Stomach (tissue), 8 donors: ENCODE measurements at regions not wholly inside any gene's neighbourhood (a gene's known extent, or its start where the extent isn't known, plus 50 kb on each side); places are given as distances from the start of the nearest gene placed in this dataset.

ENCODE experiments used
- DNase-seq, 2 donors: peaks; one replicate each; pipeline versions ENCODE4 v3.0.0 to v3.0.0-alpha.2; 2013 to 2019
- H3K27ac ChIP-seq, 5 donors: fragments of 200-600 bp in 4 of 5; sonication (generic) in 4 of 5; one replicate each; pipeline ENCODE4 v1.5.1; 2013 to 2019; ENCODE audit warnings: mild to moderate bottlenecking in 1 of 5, moderate library complexity in 1 of 5
- H3K27me3 ChIP-seq, 3 donors: fragments of 200-600 bp; sonication (generic); one replicate each; pipeline ENCODE4 v1.5.1; 2017 to 2019; ENCODE audit warnings: mixed run types in 1 of 3
- H3K36me3 ChIP-seq, 4 donors: fragments of 200-600 bp; sonication (generic); 1 replicate in 3 of 4; 2 replicates in 1 of 4; pipeline ENCODE4 v1.5.1; 2016 to 2019
- H3K4me1 ChIP-seq, 4 donors: fragments of 200-600 bp; sonication (generic); one replicate each; pipeline ENCODE4 v1.5.1; 2016 to 2019
- H3K4me3 ChIP-seq, 4 donors: fragments of 200-600 bp; sonication (generic) in 3 of 4; one replicate each; pipeline ENCODE4 v1.5.1; 2016 to 2019; ENCODE audit warnings: mild to moderate bottlenecking in 1 of 4
- H3K9me3 ChIP-seq, 4 donors: fragments of 200-600 bp; sonication (generic); one replicate each; pipeline ENCODE4 v1.5.1; 2016 to 2019
- EP300 ChIP-seq: sonication (generic); formaldehyde crosslinking; IDR thresholded peaks from one replicate; pipeline ENCODE4 v1.6.1; 2017; ENCODE audit warnings: antibody characterized with exemption
- POLR2A ChIP-seq, 4 donors: fragments of 450-650 bp; IDR thresholded peaks; one replicate each; pipeline ENCODE4 v1.6.1; 2016; ENCODE audit warnings: antibody characterized with exemption in 4 of 4, control low read depth in 2 of 4, mild to moderate bottlenecking in 1 of 4, moderate library complexity in 1 of 4
- POLR2AphosphoS5 ChIP-seq, 3 donors: sonication (generic); formaldehyde crosslinking; IDR thresholded peaks; one replicate each; pipeline ENCODE4 v1.6.1; 2016; ENCODE audit warnings: antibody characterized with exemption in 3 of 3
- WGBS, 5 donors: extraction: QIAGEN DNeasy Blood & Tissue Kit in 3 of 5; methylation state at CpG; one replicate each; pipeline versions ENCODE4 v1.1.5 to v1.1.7; 2013 to 2018; 5-methylcytosine and 5-hydroxymethylcytosine counted together
- intact Hi-C: fragments of 100-400 bp; cut with DNase I; formaldehyde crosslinking; loops from one replicate; pipeline ENCODE4 v1.15.1; 2023; ENCODE audit warnings: low total_unique reads
- TF ChIP-seq, protein P1 (sequence below), 7 experiments: fragments of 450-650 bp in 4 of 7; fragments of 200-600 bp in 3 of 7; sonication (generic) in 3 of 7; IDR thresholded peaks; one replicate each; pipeline ENCODE4 v1.5.1; 2016 to 2019; ENCODE audit warnings: antibody characterized with exemption in 7 of 7, control low read depth in 2 of 7, mild to moderate bottlenecking in 1 of 7
- donor health status: healthy with polysubstance abuse.
- donor health status: Bipolar disorder and iron deficiency.
- donor health status: healthy.

DNA sequence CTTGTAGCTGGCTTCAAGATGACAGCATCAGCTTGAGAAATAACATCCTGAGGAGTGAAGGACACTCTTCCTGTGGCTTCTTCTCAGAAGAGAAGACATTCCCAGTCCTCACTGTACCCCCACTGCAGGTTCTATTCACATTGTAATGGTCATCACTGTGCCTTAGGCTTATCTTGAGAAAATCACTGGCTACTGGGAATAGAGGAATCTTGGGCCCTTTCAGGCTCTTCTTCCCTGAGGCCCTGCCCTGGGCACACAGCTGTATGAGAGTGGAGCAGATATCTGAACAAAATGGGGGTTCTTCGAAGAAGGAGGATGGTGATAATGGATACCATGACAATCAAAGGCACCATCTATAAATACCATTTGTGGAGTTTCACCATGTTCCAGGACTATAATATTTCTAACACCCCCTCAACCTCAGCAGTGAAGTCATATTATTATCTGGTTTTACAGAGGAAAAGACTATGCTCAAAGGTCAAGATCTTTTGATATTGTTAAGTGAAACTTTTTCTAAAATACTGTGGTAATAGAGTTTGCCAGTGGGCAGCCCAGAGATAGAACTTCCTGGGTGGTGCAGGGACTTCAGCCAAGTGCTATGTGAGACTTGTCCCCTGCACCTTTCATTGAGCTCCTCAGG is 143.1 kb upstream of the KCNE2 start:
- Histone ChIP-seq H3K27ac (peak overlapping the region in 2 of 5 donors; percentile 51 to 60), H3K36me3 (no peaks in the 10 kb centered on the region), H3K4me1 (peaks cover 0 to 9% (median 0%) of the 10 kb centered on the region in 4 donors), H3K9me3 (no peaks in the 10 kb centered on the region), H3K4me3 (no peak overlapping the region), H3K27me3 (no peaks in the 10 kb centered on the region)
- TF ChIP-seq, protein P1, sequence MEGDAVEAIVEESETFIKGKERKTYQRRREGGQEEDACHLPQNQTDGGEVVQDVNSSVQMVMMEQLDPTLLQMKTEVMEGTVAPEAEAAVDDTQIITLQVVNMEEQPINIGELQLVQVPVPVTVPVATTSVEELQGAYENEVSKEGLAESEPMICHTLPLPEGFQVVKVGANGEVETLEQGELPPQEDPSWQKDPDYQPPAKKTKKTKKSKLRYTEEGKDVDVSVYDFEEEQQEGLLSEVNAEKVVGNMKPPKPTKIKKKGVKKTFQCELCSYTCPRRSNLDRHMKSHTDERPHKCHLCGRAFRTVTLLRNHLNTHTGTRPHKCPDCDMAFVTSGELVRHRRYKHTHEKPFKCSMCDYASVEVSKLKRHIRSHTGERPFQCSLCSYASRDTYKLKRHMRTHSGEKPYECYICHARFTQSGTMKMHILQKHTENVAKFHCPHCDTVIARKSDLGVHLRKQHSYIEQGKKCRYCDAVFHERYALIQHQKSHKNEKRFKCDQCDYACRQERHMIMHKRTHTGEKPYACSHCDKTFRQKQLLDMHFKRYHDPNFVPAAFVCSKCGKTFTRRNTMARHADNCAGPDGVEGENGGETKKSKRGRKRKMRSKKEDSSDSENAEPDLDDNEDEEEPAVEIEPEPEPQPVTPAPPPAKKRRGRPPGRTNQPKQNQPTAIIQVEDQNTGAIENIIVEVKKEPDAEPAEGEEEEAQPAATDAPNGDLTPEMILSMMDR (IDR thresholded peaks at IDR 0.05), result no peak
- TF ChIP-seq POLR2A (IDR thresholded peaks at IDR 0.05) (no peak), EP300 (no peak), POLR2AphosphoS5 (IDR thresholded peaks at IDR 0.05) (no peak)
- WGBS, 5 donors, result 93 to 100% (median 96%) methylated on average over 1 of the region's 1 CpG
- intact Hi-C loops, result no loop called here
- no peak for DNase-seq

DNA sequence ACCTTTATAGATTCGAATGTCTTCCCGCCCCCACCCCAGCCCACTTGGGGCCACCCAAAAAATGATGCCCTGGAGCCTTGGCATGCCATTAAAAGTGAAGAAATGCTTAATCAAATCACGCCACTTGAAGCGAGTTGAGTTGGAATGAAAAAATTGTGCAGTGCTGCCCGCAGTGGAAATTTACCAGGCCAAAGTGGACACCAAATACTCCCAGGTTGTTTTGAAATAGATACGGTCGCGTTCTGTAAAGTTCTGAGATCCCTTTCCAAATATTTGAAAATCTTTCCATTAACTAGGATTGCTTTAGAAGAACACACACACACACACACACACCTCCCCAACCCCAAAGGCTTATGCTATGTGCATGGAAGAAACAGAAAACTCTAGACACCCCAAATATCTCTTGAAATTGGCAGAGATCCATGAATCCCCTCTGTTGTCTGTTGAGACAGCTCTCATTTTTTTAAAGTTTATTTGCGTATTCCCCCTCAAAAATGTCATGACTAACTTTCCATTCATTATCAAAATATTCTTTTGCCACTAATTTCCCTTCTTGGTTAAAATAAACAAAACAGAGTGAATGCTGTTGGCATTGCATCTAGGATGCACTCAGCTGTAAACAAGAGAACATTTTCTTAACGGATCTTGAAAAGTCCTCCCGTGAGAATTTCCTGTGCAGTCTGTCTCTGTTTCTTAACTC is 142.3 kb upstream of the KCNE2 start:
- DNase-seq, result no peak
- intact Hi-C loops, result no loop called here
- Histone ChIP-seq H3K27me3 (no peaks in the 10 kb centered on the region), H3K9me3 (no peaks in the 10 kb centered on the region), H3K27ac (peak overlapping the region in 4 of 5 donors; percentile 38 to 60 (median 55)), H3K4me1 (peaks cover 0 to 9% (median 0%) of the 10 kb centered on the region in 4 donors), H3K36me3 (no peaks in the 10 kb centered on the region), H3K4me3 (no peak overlapping the region)
- no peak for TF ChIP-seq POLR2AphosphoS5 (IDR thresholded peaks at IDR 0.05)
- TF ChIP-seq, protein P1 (IDR thresholded peaks at IDR 0.05), result no peak
- no peak for TF ChIP-seq POLR2A (IDR thresholded peaks at IDR 0.05)
- TF ChIP-seq EP300, result no peak
- 62 to 71% (median 65%) methylated on average over 9 to 11 of the region's 11 CpGs for WGBS, 5 donors

DNA sequence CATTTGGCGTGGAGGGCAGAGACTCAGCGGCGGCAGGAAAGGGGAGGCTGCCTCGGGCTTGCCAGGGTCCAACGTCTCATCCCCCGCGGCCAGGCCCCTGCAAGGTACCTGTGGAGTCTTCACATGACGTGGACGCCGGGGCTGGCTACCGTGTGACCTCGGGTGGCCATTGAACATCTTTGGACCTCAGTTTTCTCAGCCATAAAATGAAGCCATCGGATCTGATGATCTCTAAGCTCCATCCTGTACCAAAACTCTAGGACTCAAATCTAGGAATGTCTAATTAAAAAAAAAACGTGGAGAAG is 141.8 kb upstream of the KCNE2 start:
- TF ChIP-seq POLR2AphosphoS5 (IDR thresholded peaks at IDR 0.05), result no peak
- TF ChIP-seq, protein P1 (IDR thresholded peaks at IDR 0.05), result no peak
- no peaks in the 10 kb centered on the region for H3K36me3 ChIP-seq
- H3K27me3 ChIP-seq, result no peaks in the 10 kb centered on the region
- H3K9me3 ChIP-seq, result no peaks in the 10 kb centered on the region
- H3K4me3 ChIP-seq, result no peak overlapping the region
- no peak for DNase-seq
- H3K4me1 ChIP-seq, result peaks cover 0 to 9% (median 0%) of the 10 kb centered on the region in 4 donors
- H3K27ac ChIP-seq, result peak overlapping the region in 4 of 5 donors; percentile 38 to 60 (median 55)
- intact Hi-C loops, result no loop called here
- WGBS, 5 donors, result 77 to 82% (median 80%) methylated on average over 14 of the region's 14 CpGs

DNA sequence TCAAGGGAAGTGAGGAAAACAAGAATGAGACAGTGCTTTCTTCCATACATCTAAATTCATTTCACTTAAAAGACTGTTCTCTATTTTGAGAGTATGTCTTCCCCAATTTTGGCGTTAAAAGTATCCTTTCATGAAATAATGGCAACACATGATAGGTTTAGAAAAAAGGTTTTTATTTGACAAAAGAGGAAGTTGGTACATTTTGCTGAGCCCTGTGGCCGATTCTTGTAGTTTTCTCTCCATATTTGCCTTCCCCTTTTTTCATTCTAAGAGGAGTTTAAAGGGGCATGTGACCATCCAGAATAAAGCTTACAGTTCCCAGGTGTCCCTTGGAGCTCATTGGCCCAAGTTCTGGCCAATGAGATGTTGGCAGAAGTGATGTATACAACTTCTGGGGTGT is 140.4 kb upstream of the KCNE2 start:
- TF ChIP-seq EP300 (no peak), POLR2A (IDR thresholded peaks at IDR 0.05) (no peak), POLR2AphosphoS5 (IDR thresholded peaks at IDR 0.05) (no peak)
- TF ChIP-seq, protein P1 (IDR thresholded peaks at IDR 0.05), result no peak
- H3K36me3 ChIP-seq, result no peaks in the 10 kb centered on the region
- no peaks in the 10 kb centered on the region for H3K9me3 ChIP-seq
- peaks cover 0 to 9% (median 0%) of the 10 kb centered on the region in 4 donors for H3K4me1 ChIP-seq
- DNase-seq, result no peak
- 73 to 82% (median 79%) methylated on average over 2 of the region's 2 CpGs for WGBS, 5 donors
- intact Hi-C loops, result no loop called here
- H3K4me3 ChIP-seq, result no peak overlapping the region
- no peaks in the 10 kb centered on the region for H3K27me3 ChIP-seq
- H3K27ac ChIP-seq, result no peak overlapping the region
